ENCODE measurements at regions not wholly inside any gene's neighbourhood (a gene's known extent, or its start where the extent isn't known, plus 50 kb on each side); places are given as distances from the start of the nearest gene placed in this dataset.

DNA sequence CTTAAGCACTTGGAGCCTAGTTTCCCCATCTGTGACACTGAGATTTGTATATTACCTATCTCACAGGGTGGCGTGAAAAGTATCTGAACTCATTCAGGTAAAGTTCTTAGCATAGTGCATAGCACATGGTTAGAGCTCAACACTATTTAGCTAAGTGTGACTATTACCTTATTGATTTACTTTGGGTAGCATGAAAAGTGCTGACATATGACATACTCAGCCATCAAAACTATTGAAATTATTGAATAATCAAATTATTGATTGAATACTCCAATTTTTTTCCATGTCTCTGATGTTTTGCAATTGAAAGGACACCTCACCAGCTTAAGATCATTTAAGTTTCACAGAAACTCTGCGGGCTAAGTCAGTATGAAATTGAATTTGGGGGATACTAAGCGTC lies 715.0 kb downstream of the EFNB2 start:
- TF ChIP-seq, protein P1, sequence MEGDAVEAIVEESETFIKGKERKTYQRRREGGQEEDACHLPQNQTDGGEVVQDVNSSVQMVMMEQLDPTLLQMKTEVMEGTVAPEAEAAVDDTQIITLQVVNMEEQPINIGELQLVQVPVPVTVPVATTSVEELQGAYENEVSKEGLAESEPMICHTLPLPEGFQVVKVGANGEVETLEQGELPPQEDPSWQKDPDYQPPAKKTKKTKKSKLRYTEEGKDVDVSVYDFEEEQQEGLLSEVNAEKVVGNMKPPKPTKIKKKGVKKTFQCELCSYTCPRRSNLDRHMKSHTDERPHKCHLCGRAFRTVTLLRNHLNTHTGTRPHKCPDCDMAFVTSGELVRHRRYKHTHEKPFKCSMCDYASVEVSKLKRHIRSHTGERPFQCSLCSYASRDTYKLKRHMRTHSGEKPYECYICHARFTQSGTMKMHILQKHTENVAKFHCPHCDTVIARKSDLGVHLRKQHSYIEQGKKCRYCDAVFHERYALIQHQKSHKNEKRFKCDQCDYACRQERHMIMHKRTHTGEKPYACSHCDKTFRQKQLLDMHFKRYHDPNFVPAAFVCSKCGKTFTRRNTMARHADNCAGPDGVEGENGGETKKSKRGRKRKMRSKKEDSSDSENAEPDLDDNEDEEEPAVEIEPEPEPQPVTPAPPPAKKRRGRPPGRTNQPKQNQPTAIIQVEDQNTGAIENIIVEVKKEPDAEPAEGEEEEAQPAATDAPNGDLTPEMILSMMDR (IDR thresholded peaks at IDR 0.05; ENCODE audit: low read depth, low read length, poor library complexity, severe bottlenecking), result no peak
- no peak for TF ChIP-seq EZH2phosphoT487 (IDR thresholded peaks at IDR 0.05; ENCODE audit: borderline replicate concordance, low read length)
